ENCODE measurements at regions not wholly inside any gene's neighbourhood (a gene's known extent, or its start where the extent isn't known, plus 50 kb on each side); places are given as distances from the start of the nearest gene placed in this dataset.

DNA sequence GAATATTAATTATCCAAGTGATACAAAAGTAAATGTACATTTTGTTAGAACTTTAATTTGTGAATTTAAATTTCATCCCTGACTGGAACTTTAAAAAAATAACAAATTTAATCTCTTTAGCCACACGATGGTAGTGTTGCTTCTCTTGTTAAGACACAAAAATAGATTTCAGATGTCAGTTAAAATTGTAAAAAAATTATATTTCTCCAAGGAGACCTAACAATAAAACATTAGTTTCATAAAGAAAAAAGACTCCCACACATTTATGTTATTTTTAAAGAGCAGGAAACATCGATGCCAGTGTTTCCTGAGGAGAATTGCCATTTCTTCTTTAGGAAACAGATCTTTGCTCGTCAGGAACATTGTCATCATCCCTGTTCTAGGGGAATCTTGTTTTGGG lies 74.0 kb upstream of the DEPDC1 start:
- Mint-ChIP-seq H3K4me1 (peaks cover 8% of the 10 kb centered on the region), H3K36me3 (ENCODE audit: low read depth) (no peaks in the 10 kb centered on the region), H3K27me3 (ENCODE audit: insufficient read depth) (no peaks in the 10 kb centered on the region), H3K4me3 (no peak overlapping the region), H3K9me3 (no peaks in the 10 kb centered on the region), H3K27ac (no peak overlapping the region)
- Histone ChIP-seq H3K9ac (ENCODE audit: extremely low read depth, low read length, poor library complexity, severe bottlenecking) (no peak overlapping the region), H3K4me3 (ENCODE audit: low read length) (no peak overlapping the region), H3K27me3 (ENCODE audit: control insufficient read depth, insufficient read depth, low read length, poor library complexity, severe bottlenecking) (no peaks in the 10 kb centered on the region), H3K27ac (ENCODE audit: low read depth, low read length) (no peak overlapping the region), H3K36me3 (ENCODE audit: control insufficient read depth, insufficient read depth, low read length) (no peaks in the 10 kb centered on the region), H3K4me1 (ENCODE audit: control insufficient read depth, insufficient read depth, low read length) (peaks cover under 1% of the 10 kb centered on the region), H3K9me3 (ENCODE audit: control insufficient read depth, low read length) (no peaks in the 10 kb centered on the region)
- no peak for DNase-seq
- TF ChIP-seq, protein P1, sequence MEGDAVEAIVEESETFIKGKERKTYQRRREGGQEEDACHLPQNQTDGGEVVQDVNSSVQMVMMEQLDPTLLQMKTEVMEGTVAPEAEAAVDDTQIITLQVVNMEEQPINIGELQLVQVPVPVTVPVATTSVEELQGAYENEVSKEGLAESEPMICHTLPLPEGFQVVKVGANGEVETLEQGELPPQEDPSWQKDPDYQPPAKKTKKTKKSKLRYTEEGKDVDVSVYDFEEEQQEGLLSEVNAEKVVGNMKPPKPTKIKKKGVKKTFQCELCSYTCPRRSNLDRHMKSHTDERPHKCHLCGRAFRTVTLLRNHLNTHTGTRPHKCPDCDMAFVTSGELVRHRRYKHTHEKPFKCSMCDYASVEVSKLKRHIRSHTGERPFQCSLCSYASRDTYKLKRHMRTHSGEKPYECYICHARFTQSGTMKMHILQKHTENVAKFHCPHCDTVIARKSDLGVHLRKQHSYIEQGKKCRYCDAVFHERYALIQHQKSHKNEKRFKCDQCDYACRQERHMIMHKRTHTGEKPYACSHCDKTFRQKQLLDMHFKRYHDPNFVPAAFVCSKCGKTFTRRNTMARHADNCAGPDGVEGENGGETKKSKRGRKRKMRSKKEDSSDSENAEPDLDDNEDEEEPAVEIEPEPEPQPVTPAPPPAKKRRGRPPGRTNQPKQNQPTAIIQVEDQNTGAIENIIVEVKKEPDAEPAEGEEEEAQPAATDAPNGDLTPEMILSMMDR (conservative IDR thresholded peaks at IDR 0.05), result no peak
- 88 to 100% methylated on average over 2 to 3 of the region's 3 CpGs for WGBS, 2 experiments (ENCODE audit: insufficient coverage in 1 of 2, insufficient read length in 1 of 2)

DNA sequence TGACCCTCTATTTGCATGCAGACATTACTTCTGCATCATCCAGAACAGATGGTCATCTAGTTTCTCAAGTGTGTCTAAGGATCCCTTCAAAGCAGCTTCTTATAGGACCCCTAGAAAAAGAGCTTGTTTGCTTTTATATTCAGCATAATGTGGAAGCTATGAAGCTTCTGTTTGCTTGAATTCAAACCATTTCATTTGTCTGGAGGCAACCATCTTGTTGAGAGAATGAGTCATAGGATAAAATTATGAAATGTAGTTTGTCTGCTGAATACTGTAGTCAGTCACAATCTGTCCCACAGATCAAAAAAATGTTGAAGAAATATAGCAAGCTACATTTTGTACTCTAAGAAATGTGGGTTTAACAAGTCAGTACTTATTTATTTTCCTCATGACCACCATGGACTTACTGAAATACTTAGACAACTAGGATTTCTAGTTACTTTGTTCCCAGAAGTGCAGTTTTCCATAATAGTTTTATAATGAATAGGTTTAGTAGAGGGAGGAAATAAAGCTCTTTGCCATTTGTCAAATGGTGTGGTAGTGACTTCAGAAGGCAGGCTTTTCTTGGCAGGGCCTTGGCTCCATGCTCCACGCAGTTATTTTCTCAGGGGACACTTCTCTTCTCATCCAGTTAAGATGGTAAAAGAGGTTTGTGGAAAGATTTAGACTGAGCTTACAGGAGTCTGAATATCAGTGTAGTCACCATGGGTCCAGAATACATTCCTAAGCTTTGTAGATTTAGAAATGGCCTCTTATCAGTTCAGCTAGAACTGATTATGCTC lies 74.8 kb upstream of the DEPDC1 start:
- H3K36me3 Mint-ChIP-seq (ENCODE audit: low read depth), result no peaks in the 10 kb centered on the region
- no peaks in the 10 kb centered on the region for H3K27me3 ChIP-seq (ENCODE audit: control insufficient read depth, insufficient read depth, low read length, poor library complexity, severe bottlenecking)
- no peaks in the 10 kb centered on the region for H3K27me3 Mint-ChIP-seq (ENCODE audit: insufficient read depth)
- H3K4me3 ChIP-seq (ENCODE audit: low read length), result no peak overlapping the region
- peaks cover under 1% of the 10 kb centered on the region for H3K4me1 Mint-ChIP-seq
- no peak overlapping the region for H3K27ac Mint-ChIP-seq
- H3K9ac ChIP-seq (ENCODE audit: extremely low read depth, low read length, poor library complexity, severe bottlenecking), result no peak overlapping the region
- no peaks in the 10 kb centered on the region for H3K4me1 ChIP-seq (ENCODE audit: control insufficient read depth, insufficient read depth, low read length)
- no peak overlapping the region for H3K27ac ChIP-seq (ENCODE audit: low read depth, low read length)
- no peaks in the 10 kb centered on the region for H3K9me3 Mint-ChIP-seq
- TF ChIP-seq, protein P1 (conservative IDR thresholded peaks at IDR 0.05), result no peak
- DNase-seq, result no peak
- WGBS, 2 experiments (ENCODE audit: insufficient coverage in 1 of 2, insufficient read length in 1 of 2), result 100% methylated on average over 1 of the region's 1 CpG
- no peaks in the 10 kb centered on the region for H3K9me3 ChIP-seq (ENCODE audit: control insufficient read depth, low read length)
- no peak overlapping the region for H3K4me3 Mint-ChIP-seq
- H3K36me3 ChIP-seq (ENCODE audit: control insufficient read depth, insufficient read depth, low read length), result no peaks in the 10 kb centered on the region

DNA sequence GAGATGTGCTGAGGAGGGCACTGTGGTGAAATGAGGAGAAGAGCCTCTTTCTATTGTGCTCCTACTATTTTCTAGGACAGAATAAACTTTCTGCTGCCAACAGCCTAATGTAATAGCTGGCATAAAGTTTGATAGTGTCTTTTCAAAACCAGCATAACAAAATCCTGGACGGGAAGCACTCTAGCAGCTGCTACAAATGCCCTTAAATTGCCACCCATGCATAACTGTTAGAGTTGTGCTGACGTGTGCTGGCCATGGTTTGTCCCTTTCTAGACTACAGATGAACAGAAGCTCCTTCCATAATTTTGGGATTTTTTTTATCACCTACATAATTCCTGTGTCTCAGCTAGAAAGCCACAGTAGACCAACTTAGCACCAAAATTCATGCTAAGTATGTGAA lies 88.5 kb upstream of the DEPDC1 start:
- Mint-ChIP-seq H3K4me1 (no peaks in the 10 kb centered on the region), H3K36me3 (ENCODE audit: low read depth) (no peaks in the 10 kb centered on the region), H3K9me3 (peaks cover 11% of the 10 kb centered on the region), H3K27ac (no peak overlapping the region), H3K4me3 (no peak overlapping the region), H3K27me3 (ENCODE audit: insufficient read depth) (no peaks in the 10 kb centered on the region)
- H3K9me3 ChIP-seq (ENCODE audit: control insufficient read depth, low read length), result no peaks in the 10 kb centered on the region
- TF ChIP-seq, protein P1 (conservative IDR thresholded peaks at IDR 0.05), result no peak
- H3K4me1 ChIP-seq (ENCODE audit: control insufficient read depth, insufficient read depth, low read length), result no peaks in the 10 kb centered on the region
- H3K9ac ChIP-seq (ENCODE audit: extremely low read depth, low read length, poor library complexity, severe bottlenecking), result no peak overlapping the region
- no peak overlapping the region for H3K27ac ChIP-seq (ENCODE audit: low read depth, low read length)
- no peaks in the 10 kb centered on the region for H3K27me3 ChIP-seq (ENCODE audit: control insufficient read depth, insufficient read depth, low read length, poor library complexity, severe bottlenecking)
- H3K4me3 ChIP-seq (ENCODE audit: low read length), result no peak overlapping the region
- DNase-seq, result no peak
- no peaks in the 10 kb centered on the region for H3K36me3 ChIP-seq (ENCODE audit: control insufficient read depth, insufficient read depth, low read length)
- 91 to 100% methylated on average over 1 to 2 of the region's 2 CpGs for WGBS, 2 experiments (ENCODE audit: insufficient coverage in 1 of 2, insufficient read length in 1 of 2)

Measured in endodermal cell (in vitro differentiated cells).